ENCODE measurements at regions not wholly inside any gene's neighbourhood (a gene's known extent, or its start where the extent isn't known, plus 50 kb on each side); places are given as distances from the start of the nearest gene placed in this dataset.

- H3K18ac ChIP-seq (ENCODE audit: low read depth, low read length): peak overlapping the region; percentile 85
- peak overlapping the region; percentile 82 to 88 for H4K8ac ChIP-seq (ENCODE audit: low read depth in 2 of 2, low read length in 2 of 2)
- no peaks in the 10 kb centered on the region for H3K36me3 ChIP-seq (ENCODE audit: control insufficient read depth, insufficient read depth, low read length)
- in situ Hi-C loops (cut with MboI; ENCODE audit: low sequenced_read_pairs): loop anchor here (10.0 kb wide), 1 partner anchor 87 kb away; no protein-coding TSS in a partner anchor
- peak overlapping the region; percentile 96 for H2AK5ac ChIP-seq (ENCODE audit: low read depth, low read length)
- H3K9ac ChIP-seq (ENCODE audit: low read depth, low read length): peak overlapping the region; percentile 61
- H3K4me1 ChIP-seq (ENCODE audit: control insufficient read depth, insufficient read depth, low read length): peaks cover 33% of the 10 kb centered on the region
- no peak overlapping the region for H3K4me3 ChIP-seq (ENCODE audit: insufficient read depth, low read depth, low read length)
- H2AFZ ChIP-seq (replicated peaks; ENCODE audit: low read length, poor library complexity): no peak overlapping the region
- no peak overlapping the region for H3K4me2 ChIP-seq (ENCODE audit: low read depth, low read length)
- H3K27me3 ChIP-seq (ENCODE audit: control insufficient read depth, insufficient read depth, low read length): no peaks in the 10 kb centered on the region
- no TSS peak for BruUV-seq (replicated peaks)
- no CpG with 5 or more reads among the region's 3 CpGs for WGBS, 2 experiments (ENCODE audit: extremely low coverage in 2 of 2, insufficient read length in 1 of 2)
- H2BK120ac ChIP-seq (ENCODE audit: low read depth, low read length): peak overlapping the region; percentile 92
- no peaks in the 10 kb centered on the region for H4K20me1 ChIP-seq (ENCODE audit: insufficient read depth, low read length)
- no peaks in the 10 kb centered on the region for H3K79me1 ChIP-seq (ENCODE audit: low read depth in 1 of 2, low read length in 2 of 2)
- POLR2A ChIA-PET (ENCODE audit: unreplicated experiment): no interaction called here
- dilution Hi-C loops (cut with HindIII; ENCODE audit: low sequenced_read_pairs, unreplicated experiment): no loop called here
- peak overlapping the region; percentile 97 for H2BK15ac ChIP-seq (ENCODE audit: low read depth, low read length)
- TF ChIP-seq MAFK (IDR thresholded peaks at IDR 0.05; ENCODE audit: low read depth, low read length): peak; percentile 75
- no peak for TF ChIP-seq MXI1 (IDR thresholded peaks at IDR 0.05; ENCODE audit: borderline replicate concordance, low read depth, low read length)
- intact Hi-C loops (cut with micrococcal nuclease): no loop called here
- peak overlapping the region; percentile 94 for H4K91ac ChIP-seq (ENCODE audit: insufficient read depth, low read depth, low read length)
- H3K9me1 ChIP-seq (ENCODE audit: insufficient read depth, low read length): peaks cover 12% of the 10 kb centered on the region; the same call in 1 of the 2 replicates
- peak overlapping the region; percentile 96 for H2BK5ac ChIP-seq (ENCODE audit: low read depth, low read length, poor library complexity, severe bottlenecking)
- DNase-seq (peak; percentile 60), ATAC-seq (ENCODE audit: low read depth) (peak; percentile 44)
- no peak overlapping the region for H2AK9ac ChIP-seq (replicated peaks; ENCODE audit: low read depth, low read length, poor library complexity)
- CTCF ChIA-PET: interaction anchor here (0.6 to 2.4 kb wide), 3 partner anchors 13 to 33 kb away, joined by 3 to 4 read pairs (median 3); no protein-coding TSS in a partner anchor
- peak overlapping the region; percentile 89 for H4K5ac ChIP-seq (ENCODE audit: low read depth, low read length)
- H3K27ac ChIP-seq (ENCODE audit: insufficient read depth, low read length): peak overlapping the region; percentile 93
- H3K14ac ChIP-seq (replicated peaks; ENCODE audit: low read depth, low read length): peak overlapping the region; percentile 93
- H2BK20ac ChIP-seq (ENCODE audit: low read depth, low read length): peak overlapping the region; percentile 92
- H3K4ac ChIP-seq (ENCODE audit: low read depth, low read length): peak overlapping the region; percentile 88
- H3K56ac ChIP-seq (ENCODE audit: extremely low read depth, insufficient read depth, low read length): peak overlapping the region; percentile 88; the same call in 1 of the 2 replicates
- peak overlapping the region; percentile 66 for H3K23ac ChIP-seq (ENCODE audit: low read depth, low read length)
- no peaks in the 10 kb centered on the region for H3K9me3 ChIP-seq (ENCODE audit: control insufficient read depth, insufficient read depth, low read length)
These were observed 96.0 kb upstream of the ERRFI1 start for GRCh38 chr1:8122160-8122476.
